HK-2 (cell line): ENCODE measurements at regions not wholly inside any gene's neighbourhood (a gene's known extent, or its start where the extent isn't known, plus 50 kb on each side); places are given as distances from the start of the nearest gene placed in this dataset.

Source experiments
- DNase-seq: peaks from one replicate; pipeline ENCODE4 v3.0.0-alpha.2; 2018; ENCODE audit not compliant: unreplicated experiment

GRCh38 chrX:121102101-121102500 lies 54.7 kb downstream of the GLUD2 start:
- DNase-seq: no peak

GRCh38 chrX:121103381-121103780 lies 56.0 kb downstream of the GLUD2 start:
- no peak for DNase-seq

GRCh38 chrX:121106484-121107235 lies 59.2 kb downstream of the GLUD2 start:
- no peak for DNase-seq

GRCh38 chrX:121109986-121110385 lies 62.6 kb downstream of the GLUD2 start:
- DNase-seq: no peak

GRCh38 chrX:121110536-121110935 lies 63.1 kb downstream of the GLUD2 start:
- no peak for DNase-seq

GRCh38 chrX:121114691-121115090 lies 67.3 kb downstream of the GLUD2 start:
- DNase-seq: no peak

GRCh38 chrX:121120690-121121605 lies 73.5 kb downstream of the GLUD2 start:
- no peak for DNase-seq

GRCh38 chrX:121122332-121122731 lies 74.9 kb downstream of the GLUD2 start:
- DNase-seq: no peak

GRCh38 chrX:121128925-121129877 lies 81.8 kb downstream of the GLUD2 start:
- DNase-seq: no peak

- DNase-seq: no peak
These were observed 85.3 kb downstream of the GLUD2 start for GRCh38 chrX:121132675-121133074.

- DNase-seq: no peak
These were observed 88.2 kb downstream of the GLUD2 start for GRCh38 chrX:121135488-121136207.

- no peak for DNase-seq
These were observed 98.7 kb downstream of the GLUD2 start for GRCh38 chrX:121146059-121146628.

- DNase-seq: no peak
These were observed 102.8 kb downstream of the GLUD2 start for GRCh38 chrX:121150217-121150616.

GRCh38 chrX:121151293-121151692 lies 103.9 kb downstream of the GLUD2 start:
- DNase-seq: no peak

- no peak for DNase-seq
These were observed 107.5 kb downstream of the GLUD2 start for GRCh38 chrX:121154858-121155404.

GRCh38 chrX:121160987-121161386 lies 113.6 kb downstream of the GLUD2 start:
- no peak for DNase-seq

- no peak for DNase-seq
These were observed 114.1 kb downstream of the GLUD2 start for GRCh38 chrX:121161501-121161933.

- DNase-seq: no peak
These were observed 116.0 kb downstream of the GLUD2 start for GRCh38 chrX:121163443-121163842.

GRCh38 chrX:121165930-121166359 lies 118.5 kb downstream of the GLUD2 start:
- DNase-seq: no peak
